ENCODE measurements at regions not wholly inside any gene's neighbourhood (a gene's known extent, or its start where the extent isn't known, plus 50 kb on each side); places are given as distances from the start of the nearest gene placed in this dataset.

DNA sequence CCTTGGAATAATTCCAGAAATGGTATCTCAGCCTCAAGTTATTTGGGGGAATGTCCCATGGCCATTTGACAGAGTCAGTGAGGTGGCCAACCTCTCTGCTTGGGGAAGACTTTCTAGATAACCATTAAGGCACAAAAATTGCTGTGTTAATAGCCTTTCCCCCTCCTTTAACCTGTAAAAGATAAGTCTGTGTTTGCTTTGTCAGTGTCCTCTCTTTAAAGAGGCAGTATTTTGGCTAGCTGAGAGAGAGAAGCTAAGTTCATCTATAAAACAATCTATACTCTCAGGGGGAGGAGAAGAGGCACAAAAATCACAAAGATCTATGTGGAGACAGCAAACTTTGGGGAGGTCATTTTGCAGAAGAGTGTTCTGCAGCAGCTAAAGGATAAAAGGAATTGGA, 72.1 kb downstream of the PLCE1 start:
- Histone ChIP-seq H3K36me3 (ENCODE audit: control insufficient read depth in 5 of 5, insufficient read depth in 5 of 5, low read length in 5 of 5) (no peaks in the 10 kb centered on the region), H3K4me1 (ENCODE audit: control insufficient read depth in 5 of 5, insufficient read depth in 5 of 5, low read length in 5 of 5) (no peaks in the 10 kb centered on the region), H3K9ac (ENCODE audit: low read length in 5 of 5) (no peak overlapping the region), H3K4me3 (ENCODE audit: low read depth in 1 of 5, low read length in 5 of 5) (no peak overlapping the region), H3K27me3 (ENCODE audit: control insufficient read depth in 5 of 5, insufficient read depth in 4 of 5, low read length in 5 of 5) (no peaks in the 10 kb centered on the region), H3K27ac (ENCODE audit: low read depth, low read length) (no peak overlapping the region), H3K9me3 (ENCODE audit: control insufficient read depth in 5 of 5, low read length in 5 of 5) (no peaks in the 10 kb centered on the region)

DNA sequence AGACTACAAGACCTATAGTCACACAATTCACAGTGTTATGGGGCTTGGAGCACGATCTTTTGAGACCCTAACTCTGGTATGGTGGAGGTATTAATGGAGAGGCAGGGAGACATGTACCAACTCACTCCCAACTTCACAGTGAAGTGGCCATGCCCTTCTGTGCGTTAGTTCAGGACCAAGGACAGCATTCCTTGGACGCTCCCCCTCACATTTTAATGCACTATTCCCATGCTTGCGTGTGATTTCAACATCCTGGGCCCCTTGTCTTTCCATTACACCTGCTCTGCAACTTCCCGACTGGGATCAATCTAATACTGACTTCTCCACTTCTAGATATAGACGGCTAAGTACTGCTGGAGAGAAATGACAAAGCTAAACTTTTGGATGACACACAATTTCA, 72.7 kb downstream of the PLCE1 start:
- no peak overlapping the region for H3K27ac ChIP-seq (ENCODE audit: low read depth, low read length)
- no peaks in the 10 kb centered on the region for H3K27me3 ChIP-seq (ENCODE audit: control insufficient read depth in 5 of 5, insufficient read depth in 4 of 5, low read length in 5 of 5)
- no peak overlapping the region for H3K9ac ChIP-seq (ENCODE audit: low read length in 5 of 5)
- no peaks in the 10 kb centered on the region for H3K4me1 ChIP-seq (ENCODE audit: control insufficient read depth in 5 of 5, insufficient read depth in 5 of 5, low read length in 5 of 5)
- no peaks in the 10 kb centered on the region for H3K9me3 ChIP-seq (ENCODE audit: control insufficient read depth in 5 of 5, low read length in 5 of 5)
- no peak overlapping the region for H3K4me3 ChIP-seq (ENCODE audit: low read depth in 1 of 5, low read length in 5 of 5)
- H3K36me3 ChIP-seq (ENCODE audit: control insufficient read depth in 5 of 5, insufficient read depth in 5 of 5, low read length in 5 of 5): no peaks in the 10 kb centered on the region

DNA sequence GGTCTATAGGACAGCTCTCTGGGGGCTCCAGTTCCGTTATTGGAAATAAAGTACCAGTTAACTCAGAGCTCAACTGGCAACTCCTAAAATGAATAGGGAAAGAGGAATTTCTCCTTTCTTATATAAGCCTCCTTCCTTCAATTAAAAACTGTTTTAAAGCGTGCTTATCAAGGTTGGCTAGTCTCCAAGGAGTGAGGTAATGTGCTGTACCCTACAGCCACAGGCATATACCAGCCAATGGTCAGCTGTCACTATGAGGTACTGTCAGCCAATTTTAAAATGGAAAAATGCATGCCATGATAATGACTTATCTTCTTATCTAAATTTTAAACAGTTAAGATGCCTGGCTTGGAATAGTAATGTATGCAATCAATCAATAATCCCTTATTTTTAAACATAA, 76.2 kb downstream of the PLCE1 start:
- H3K4me3 ChIP-seq (ENCODE audit: low read depth in 1 of 5, low read length in 5 of 5): no peak overlapping the region
- no peaks in the 10 kb centered on the region for H3K36me3 ChIP-seq (ENCODE audit: control insufficient read depth in 5 of 5, insufficient read depth in 5 of 5, low read length in 5 of 5)
- no peak overlapping the region for H3K9ac ChIP-seq (ENCODE audit: low read length in 5 of 5)
- no peaks in the 10 kb centered on the region for H3K27me3 ChIP-seq (ENCODE audit: control insufficient read depth in 5 of 5, insufficient read depth in 4 of 5, low read length in 5 of 5)
- H3K27ac ChIP-seq (ENCODE audit: low read depth, low read length): no peak overlapping the region
- H3K9me3 ChIP-seq (ENCODE audit: control insufficient read depth in 5 of 5, low read length in 5 of 5): no peaks in the 10 kb centered on the region
- no peaks in the 10 kb centered on the region for H3K4me1 ChIP-seq (ENCODE audit: control insufficient read depth in 5 of 5, insufficient read depth in 5 of 5, low read length in 5 of 5)

DNA sequence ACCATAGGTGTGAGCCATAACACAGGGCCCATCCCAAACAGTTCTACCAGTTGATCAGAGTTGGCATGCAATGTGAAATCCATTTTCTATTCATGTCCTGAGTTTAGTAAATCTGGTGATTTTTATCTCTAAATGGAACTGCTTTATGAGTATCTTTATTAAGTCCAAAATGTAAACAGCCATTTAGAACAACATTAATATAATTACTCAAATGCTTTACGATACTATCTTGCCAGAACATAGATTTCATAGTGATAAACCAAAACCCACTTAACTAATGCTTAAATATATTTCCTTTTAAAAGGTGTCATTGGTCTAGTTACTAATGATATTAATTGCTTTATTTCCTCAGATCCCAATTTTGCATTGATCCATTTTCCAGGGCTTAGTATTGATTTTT, 80.7 kb downstream of the PLCE1 start:
- Histone ChIP-seq H3K9ac (ENCODE audit: low read length in 5 of 5) (no peak overlapping the region), H3K36me3 (ENCODE audit: control insufficient read depth in 5 of 5, insufficient read depth in 5 of 5, low read length in 5 of 5) (no peaks in the 10 kb centered on the region), H3K27me3 (ENCODE audit: control insufficient read depth in 5 of 5, insufficient read depth in 4 of 5, low read length in 5 of 5) (no peaks in the 10 kb centered on the region), H3K4me3 (ENCODE audit: low read depth in 1 of 5, low read length in 5 of 5) (no peak overlapping the region), H3K9me3 (ENCODE audit: control insufficient read depth in 5 of 5, low read length in 5 of 5) (no peaks in the 10 kb centered on the region), H3K4me1 (ENCODE audit: control insufficient read depth in 5 of 5, insufficient read depth in 5 of 5, low read length in 5 of 5) (peaks cover 0 to 11% (median 8%) of the 10 kb centered on the region in 5 donors), H3K27ac (ENCODE audit: low read depth, low read length) (no peak overlapping the region)

DNA sequence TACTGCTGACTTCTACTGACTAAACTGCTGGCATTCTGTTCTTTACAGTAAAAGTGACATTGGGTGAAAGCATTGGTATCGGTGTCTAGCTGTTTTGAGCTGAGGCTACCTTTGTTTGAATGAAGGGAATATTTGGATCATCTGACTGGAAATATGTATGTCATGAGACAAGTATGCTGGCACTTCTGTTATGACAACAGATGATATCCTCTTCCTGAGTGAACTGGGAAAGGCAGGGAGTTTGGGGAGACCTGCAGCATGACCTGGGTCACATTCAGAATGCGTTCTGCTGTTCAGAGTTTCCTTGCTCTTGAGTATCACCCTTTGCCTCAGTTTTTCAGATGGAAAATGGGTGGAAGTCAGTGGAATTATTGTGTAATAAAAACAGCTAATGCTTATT, 81.8 kb downstream of the PLCE1 start:
- H3K4me1 ChIP-seq (ENCODE audit: control insufficient read depth in 5 of 5, insufficient read depth in 5 of 5, low read length in 5 of 5): peaks cover 0 to 11% (median 8%) of the 10 kb centered on the region in 5 donors
- H3K4me3 ChIP-seq (ENCODE audit: low read depth in 1 of 5, low read length in 5 of 5): no peak overlapping the region
- no peaks in the 10 kb centered on the region for H3K36me3 ChIP-seq (ENCODE audit: control insufficient read depth in 5 of 5, insufficient read depth in 5 of 5, low read length in 5 of 5)
- H3K9ac ChIP-seq (ENCODE audit: low read length in 5 of 5): no peak overlapping the region
- H3K27me3 ChIP-seq (ENCODE audit: control insufficient read depth in 5 of 5, insufficient read depth in 4 of 5, low read length in 5 of 5): no peaks in the 10 kb centered on the region
- no peak overlapping the region for H3K27ac ChIP-seq (ENCODE audit: low read depth, low read length)
- H3K9me3 ChIP-seq (ENCODE audit: control insufficient read depth in 5 of 5, low read length in 5 of 5): no peaks in the 10 kb centered on the region

DNA sequence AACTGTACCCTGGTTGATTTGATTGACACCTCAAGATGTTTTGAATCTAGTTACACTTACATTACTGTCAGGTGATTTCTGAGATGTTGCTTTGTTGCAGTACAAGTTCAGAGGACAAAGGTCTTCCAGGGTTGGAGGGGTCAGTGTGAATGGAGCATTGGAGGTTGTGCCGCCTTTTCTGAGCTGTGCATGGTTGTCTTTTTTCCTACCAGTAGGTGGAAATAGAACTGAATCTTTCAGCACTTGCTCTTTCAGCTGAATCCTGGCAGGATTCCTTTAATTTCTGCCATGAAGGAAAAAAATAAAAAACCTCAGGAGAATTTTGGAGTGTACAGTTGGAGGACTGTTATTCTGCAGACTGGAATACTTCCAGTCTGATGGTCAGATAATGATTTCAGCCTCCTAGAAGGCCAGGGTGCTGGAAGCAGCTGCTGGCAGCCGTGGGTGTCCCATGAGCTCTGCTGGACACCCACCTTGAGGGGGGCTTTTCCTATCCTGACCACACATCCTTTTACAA, 82.7 kb downstream of the PLCE1 start:
- Histone ChIP-seq H3K9me3 (ENCODE audit: control insufficient read depth in 5 of 5, low read length in 5 of 5) (peaks cover 0 to 2% (median 0%) of the 10 kb centered on the region in 5 donors), H3K4me3 (ENCODE audit: low read depth in 1 of 5, low read length in 5 of 5) (no peak overlapping the region), H3K36me3 (ENCODE audit: control insufficient read depth in 5 of 5, insufficient read depth in 5 of 5, low read length in 5 of 5) (no peaks in the 10 kb centered on the region), H3K27me3 (ENCODE audit: control insufficient read depth in 5 of 5, insufficient read depth in 4 of 5, low read length in 5 of 5) (no peaks in the 10 kb centered on the region), H3K9ac (ENCODE audit: low read length in 5 of 5) (no peak overlapping the region), H3K4me1 (ENCODE audit: control insufficient read depth in 5 of 5, insufficient read depth in 5 of 5, low read length in 5 of 5) (peaks cover 0 to 11% (median 8%) of the 10 kb centered on the region in 5 donors), H3K27ac (ENCODE audit: low read depth, low read length) (no peak overlapping the region)

DNA sequence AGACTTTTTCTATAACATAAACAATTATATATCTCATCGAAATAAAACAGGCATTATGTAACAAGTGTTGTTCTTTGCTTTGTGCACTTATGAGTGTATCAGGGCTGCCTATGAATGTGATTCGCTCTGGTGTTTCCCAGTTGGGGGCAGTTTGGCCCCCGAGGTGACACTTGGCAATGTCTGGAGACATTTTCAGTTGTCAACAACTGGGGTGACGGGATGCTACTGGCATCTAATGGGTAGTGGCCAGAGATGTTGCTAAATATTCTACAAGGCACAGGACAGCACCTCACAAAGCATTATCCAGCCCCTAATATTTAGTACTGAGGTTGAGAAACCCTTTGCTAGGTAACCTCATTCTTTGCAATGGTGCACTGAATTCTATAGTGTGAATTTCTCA, 83.3 kb downstream of the PLCE1 start:
- H3K9ac ChIP-seq (ENCODE audit: low read length in 5 of 5): no peak overlapping the region
- peaks cover 0 to 11% (median 8%) of the 10 kb centered on the region in 5 donors for H3K4me1 ChIP-seq (ENCODE audit: control insufficient read depth in 5 of 5, insufficient read depth in 5 of 5, low read length in 5 of 5)
- no peaks in the 10 kb centered on the region for H3K27me3 ChIP-seq (ENCODE audit: control insufficient read depth in 5 of 5, insufficient read depth in 4 of 5, low read length in 5 of 5)
- H3K9me3 ChIP-seq (ENCODE audit: control insufficient read depth in 5 of 5, low read length in 5 of 5): peaks cover 0 to 6% (median 0%) of the 10 kb centered on the region in 5 donors
- H3K36me3 ChIP-seq (ENCODE audit: control insufficient read depth in 5 of 5, insufficient read depth in 5 of 5, low read length in 5 of 5): no peaks in the 10 kb centered on the region
- H3K27ac ChIP-seq (ENCODE audit: low read depth, low read length): no peak overlapping the region
- H3K4me3 ChIP-seq (ENCODE audit: low read depth in 1 of 5, low read length in 5 of 5): no peak overlapping the region

DNA sequence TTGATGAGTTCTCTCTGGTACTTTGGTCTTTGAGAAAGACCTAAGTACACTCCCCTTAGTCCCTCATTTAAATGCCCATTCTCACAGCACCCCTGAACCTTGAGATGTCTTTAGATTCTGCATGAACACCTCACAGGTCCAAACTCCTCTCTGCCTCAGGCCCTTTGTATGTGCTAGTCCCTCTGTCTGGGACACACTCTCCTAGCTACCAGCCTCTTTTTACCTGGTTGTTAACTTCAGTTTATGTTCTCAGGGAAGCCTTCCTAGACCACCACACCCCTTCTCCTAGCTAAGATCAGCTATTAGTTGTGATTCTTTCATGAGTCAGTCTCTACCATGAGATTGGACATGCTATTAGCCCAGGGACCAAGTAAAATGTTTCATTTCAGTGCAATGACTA, 86.4 kb downstream of the PLCE1 start:
- Histone ChIP-seq H3K27me3 (ENCODE audit: control insufficient read depth in 5 of 5, insufficient read depth in 4 of 5, low read length in 5 of 5) (no peaks in the 10 kb centered on the region), H3K4me1 (ENCODE audit: control insufficient read depth in 5 of 5, insufficient read depth in 5 of 5, low read length in 5 of 5) (peaks cover 0 to 16% (median 11%) of the 10 kb centered on the region in 5 donors), H3K4me3 (ENCODE audit: low read depth in 1 of 5, low read length in 5 of 5) (no peak overlapping the region), H3K27ac (ENCODE audit: low read depth, low read length) (no peak overlapping the region), H3K9ac (ENCODE audit: low read length in 5 of 5) (no peak overlapping the region), H3K36me3 (ENCODE audit: control insufficient read depth in 5 of 5, insufficient read depth in 5 of 5, low read length in 5 of 5) (no peaks in the 10 kb centered on the region), H3K9me3 (ENCODE audit: control insufficient read depth in 5 of 5, low read length in 5 of 5) (peaks cover 0 to 6% (median 0%) of the 10 kb centered on the region in 5 donors)

DNA sequence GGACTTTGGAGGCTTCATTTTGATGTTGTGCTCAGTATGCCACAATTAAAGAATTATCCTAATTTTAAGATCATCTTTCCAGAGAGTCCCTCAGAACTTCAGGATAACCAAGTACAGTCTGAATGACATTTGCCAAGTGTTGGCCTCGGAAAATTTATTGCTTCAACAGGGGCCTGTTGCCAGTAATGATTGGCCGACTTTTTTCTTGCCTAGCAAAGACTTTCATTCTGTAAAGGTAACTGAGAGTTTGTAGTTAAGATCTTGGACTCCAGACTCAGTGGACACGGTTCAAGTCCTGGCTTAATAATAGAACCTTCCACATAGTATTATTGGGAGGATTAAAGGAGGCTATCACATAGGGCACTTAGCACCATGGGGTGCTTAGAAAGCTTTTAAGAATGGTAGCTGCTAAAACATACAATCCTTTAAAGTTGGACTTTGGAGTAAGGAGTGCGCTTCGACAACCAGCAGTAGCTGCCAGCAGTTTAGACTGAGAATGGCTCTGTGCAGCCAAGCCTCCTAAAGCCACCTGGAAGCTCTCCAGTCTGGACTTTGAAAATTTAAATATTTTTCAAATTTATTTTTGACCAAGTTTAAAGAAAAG, 90.0 kb downstream of the PLCE1 start:
- H3K9me3 ChIP-seq (ENCODE audit: control insufficient read depth in 5 of 5, low read length in 5 of 5): peaks cover 0 to 6% (median 0%) of the 10 kb centered on the region in 5 donors
- H3K27me3 ChIP-seq (ENCODE audit: control insufficient read depth in 5 of 5, insufficient read depth in 4 of 5, low read length in 5 of 5): no peaks in the 10 kb centered on the region
- no peak overlapping the region for H3K27ac ChIP-seq (ENCODE audit: low read depth, low read length)
- H3K4me1 ChIP-seq (ENCODE audit: control insufficient read depth in 5 of 5, insufficient read depth in 5 of 5, low read length in 5 of 5): peaks cover 0 to 12% (median 8%) of the 10 kb centered on the region in 5 donors
- no peaks in the 10 kb centered on the region for H3K36me3 ChIP-seq (ENCODE audit: control insufficient read depth in 5 of 5, insufficient read depth in 5 of 5, low read length in 5 of 5)
- no peak overlapping the region for H3K4me3 ChIP-seq (ENCODE audit: low read depth in 1 of 5, low read length in 5 of 5)
- no peak overlapping the region for H3K9ac ChIP-seq (ENCODE audit: low read length in 5 of 5)

DNA sequence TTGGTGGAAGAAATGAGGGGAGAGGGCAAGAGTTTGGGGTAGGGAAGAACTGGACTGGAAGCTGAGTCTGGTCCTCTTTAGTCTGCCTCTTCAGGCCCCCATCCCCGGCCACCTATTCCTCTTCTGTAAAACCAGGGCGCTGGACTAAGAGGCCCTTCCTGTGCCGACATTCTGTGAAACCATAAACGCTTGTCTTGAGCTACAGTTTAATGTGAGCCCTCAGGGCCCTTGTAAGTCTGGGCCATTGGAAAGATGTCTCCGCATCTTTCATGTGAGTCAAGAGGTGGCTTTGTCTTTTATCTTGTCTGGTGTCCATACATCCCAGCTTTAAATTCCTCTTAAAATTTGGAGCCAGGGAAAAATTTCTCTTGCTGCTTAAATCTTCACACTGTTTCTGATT, 90.6 kb downstream of the PLCE1 start:
- H3K27ac ChIP-seq (ENCODE audit: low read depth, low read length): no peak overlapping the region
- no peaks in the 10 kb centered on the region for H3K27me3 ChIP-seq (ENCODE audit: control insufficient read depth in 5 of 5, insufficient read depth in 4 of 5, low read length in 5 of 5)
- no peak overlapping the region for H3K9ac ChIP-seq (ENCODE audit: low read length in 5 of 5)
- H3K4me1 ChIP-seq (ENCODE audit: control insufficient read depth in 5 of 5, insufficient read depth in 5 of 5, low read length in 5 of 5): peaks cover 0 to 17% (median 13%) of the 10 kb centered on the region in 5 donors
- peaks cover 0 to 6% (median 0%) of the 10 kb centered on the region in 5 donors for H3K9me3 ChIP-seq (ENCODE audit: control insufficient read depth in 5 of 5, low read length in 5 of 5)
- H3K36me3 ChIP-seq (ENCODE audit: control insufficient read depth in 5 of 5, insufficient read depth in 5 of 5, low read length in 5 of 5): no peaks in the 10 kb centered on the region
- no peak overlapping the region for H3K4me3 ChIP-seq (ENCODE audit: low read depth in 1 of 5, low read length in 5 of 5)
